ENCODE measurements at regions not wholly inside any gene's neighbourhood (a gene's known extent, or its start where the extent isn't known, plus 50 kb on each side); places are given as distances from the start of the nearest gene placed in this dataset.
A peak's percentile ranks its signal among the peaks of the same experiment; 100 is the strongest.

- Histone ChIP-seq H3K27ac (no peak overlapping the region), H3K4me3 (no peak overlapping the region)
- TF ChIP-seq, protein P1, sequence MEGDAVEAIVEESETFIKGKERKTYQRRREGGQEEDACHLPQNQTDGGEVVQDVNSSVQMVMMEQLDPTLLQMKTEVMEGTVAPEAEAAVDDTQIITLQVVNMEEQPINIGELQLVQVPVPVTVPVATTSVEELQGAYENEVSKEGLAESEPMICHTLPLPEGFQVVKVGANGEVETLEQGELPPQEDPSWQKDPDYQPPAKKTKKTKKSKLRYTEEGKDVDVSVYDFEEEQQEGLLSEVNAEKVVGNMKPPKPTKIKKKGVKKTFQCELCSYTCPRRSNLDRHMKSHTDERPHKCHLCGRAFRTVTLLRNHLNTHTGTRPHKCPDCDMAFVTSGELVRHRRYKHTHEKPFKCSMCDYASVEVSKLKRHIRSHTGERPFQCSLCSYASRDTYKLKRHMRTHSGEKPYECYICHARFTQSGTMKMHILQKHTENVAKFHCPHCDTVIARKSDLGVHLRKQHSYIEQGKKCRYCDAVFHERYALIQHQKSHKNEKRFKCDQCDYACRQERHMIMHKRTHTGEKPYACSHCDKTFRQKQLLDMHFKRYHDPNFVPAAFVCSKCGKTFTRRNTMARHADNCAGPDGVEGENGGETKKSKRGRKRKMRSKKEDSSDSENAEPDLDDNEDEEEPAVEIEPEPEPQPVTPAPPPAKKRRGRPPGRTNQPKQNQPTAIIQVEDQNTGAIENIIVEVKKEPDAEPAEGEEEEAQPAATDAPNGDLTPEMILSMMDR (IDR thresholded peaks at IDR 0.05), result no peak
- no peak for DNase-seq (ENCODE audit: low spot score)
Measured at GRCh38 chr6:151747896-151748295, 59.6 kb upstream of the ESR1 start.

DNA sequence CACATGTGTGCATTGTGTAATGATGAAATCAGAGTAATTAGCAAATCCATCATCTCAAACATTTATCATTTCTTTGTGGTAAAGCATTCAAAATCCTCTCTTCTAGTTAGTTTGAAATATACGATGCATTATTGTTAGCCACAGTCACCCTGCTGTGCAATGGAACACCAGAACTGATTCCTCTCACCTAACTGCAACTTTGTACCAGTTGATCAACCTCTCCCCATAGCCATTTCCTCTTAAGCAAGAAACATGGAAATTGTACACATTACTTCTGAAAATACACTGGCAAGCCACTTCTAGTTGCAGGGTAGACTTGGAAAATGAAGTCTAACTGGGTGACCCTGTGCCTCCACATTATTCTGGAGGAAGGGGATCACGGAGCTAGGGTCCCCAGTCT lies 58.1 kb upstream of the ESR1 start:
- no peak for DNase-seq (ENCODE audit: low spot score)
- TF ChIP-seq, protein P1 (IDR thresholded peaks at IDR 0.05), result no peak
- Histone ChIP-seq H3K4me3 (no peak overlapping the region), H3K27ac (no peak overlapping the region)

DNA sequence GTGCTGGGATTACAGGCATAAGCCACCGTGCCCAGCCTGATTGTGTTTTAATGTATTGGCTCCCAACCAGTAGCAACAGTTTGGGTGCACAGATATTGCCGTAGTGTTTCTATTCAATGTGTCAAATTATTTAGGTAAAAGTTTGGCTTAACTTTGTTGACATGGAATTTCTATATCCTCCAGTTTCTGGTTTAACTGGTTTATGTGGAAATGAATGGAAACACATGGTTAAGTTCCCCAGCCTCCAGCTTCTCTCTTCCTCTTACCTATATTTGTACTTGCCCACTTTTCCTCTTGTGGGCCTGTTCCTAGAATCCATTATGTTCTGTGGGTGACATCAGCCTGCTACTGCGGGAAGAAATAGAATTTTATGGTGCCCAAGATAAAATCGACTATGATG lies 53.9 kb upstream of the ESR1 start:
- DNase-seq (ENCODE audit: low spot score), result no peak
- H3K27ac ChIP-seq, result no peak overlapping the region
- no peak overlapping the region for H3K4me3 ChIP-seq
- TF ChIP-seq, protein P1 (IDR thresholded peaks at IDR 0.05), result no peak

GRCh38 chr6:151757506-151757955 lies 50.0 kb upstream of the ESR1 start:
- no peak for DNase-seq (ENCODE audit: low spot score)
- H3K4me3 ChIP-seq, result no peak overlapping the region
- TF ChIP-seq, protein P1 (IDR thresholded peaks at IDR 0.05), result no peak
- H3K27ac ChIP-seq, result peak overlapping the region in 1 of 2 donors; percentile 14

Measured in coronary artery (tissue), 2 donors.